ENCODE measurements at regions not wholly inside any gene's neighbourhood (a gene's known extent, or its start where the extent isn't known, plus 50 kb on each side); places are given as distances from the start of the nearest gene placed in this dataset.

- DNase-seq (ENCODE audit: extremely low spot score): no peak
- ChIA-PET CTCF (no interaction called here), POLR2A (no interaction called here)
- TF ChIP-seq, protein P1, sequence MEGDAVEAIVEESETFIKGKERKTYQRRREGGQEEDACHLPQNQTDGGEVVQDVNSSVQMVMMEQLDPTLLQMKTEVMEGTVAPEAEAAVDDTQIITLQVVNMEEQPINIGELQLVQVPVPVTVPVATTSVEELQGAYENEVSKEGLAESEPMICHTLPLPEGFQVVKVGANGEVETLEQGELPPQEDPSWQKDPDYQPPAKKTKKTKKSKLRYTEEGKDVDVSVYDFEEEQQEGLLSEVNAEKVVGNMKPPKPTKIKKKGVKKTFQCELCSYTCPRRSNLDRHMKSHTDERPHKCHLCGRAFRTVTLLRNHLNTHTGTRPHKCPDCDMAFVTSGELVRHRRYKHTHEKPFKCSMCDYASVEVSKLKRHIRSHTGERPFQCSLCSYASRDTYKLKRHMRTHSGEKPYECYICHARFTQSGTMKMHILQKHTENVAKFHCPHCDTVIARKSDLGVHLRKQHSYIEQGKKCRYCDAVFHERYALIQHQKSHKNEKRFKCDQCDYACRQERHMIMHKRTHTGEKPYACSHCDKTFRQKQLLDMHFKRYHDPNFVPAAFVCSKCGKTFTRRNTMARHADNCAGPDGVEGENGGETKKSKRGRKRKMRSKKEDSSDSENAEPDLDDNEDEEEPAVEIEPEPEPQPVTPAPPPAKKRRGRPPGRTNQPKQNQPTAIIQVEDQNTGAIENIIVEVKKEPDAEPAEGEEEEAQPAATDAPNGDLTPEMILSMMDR (IDR thresholded peaks at IDR 0.05; ENCODE audit: control extremely low read depth, extremely low read depth, low read depth, missing control alignments): no peak
Observed at GRCh38 chr1:29544406-29544805, 308.1 kb downstream of the PTPRU start.

GRCh38 chr1:29543586-29543985 is 307.3 kb downstream of the PTPRU start:
- DNase-seq (ENCODE audit: extremely low spot score): no peak
- ChIA-PET CTCF (no interaction called here), POLR2A (no interaction called here)
- TF ChIP-seq, protein P1 (IDR thresholded peaks at IDR 0.05; ENCODE audit: control extremely low read depth, extremely low read depth, low read depth, missing control alignments): no peak

GRCh38 chr1:29542548-29542947 is 306.2 kb downstream of the PTPRU start:
- ChIA-PET CTCF (no interaction called here), POLR2A (no interaction called here)
- no peak for DNase-seq (ENCODE audit: extremely low spot score)
- TF ChIP-seq, protein P1 (IDR thresholded peaks at IDR 0.05; ENCODE audit: control extremely low read depth, extremely low read depth, low read depth, missing control alignments): no peak

DNA sequence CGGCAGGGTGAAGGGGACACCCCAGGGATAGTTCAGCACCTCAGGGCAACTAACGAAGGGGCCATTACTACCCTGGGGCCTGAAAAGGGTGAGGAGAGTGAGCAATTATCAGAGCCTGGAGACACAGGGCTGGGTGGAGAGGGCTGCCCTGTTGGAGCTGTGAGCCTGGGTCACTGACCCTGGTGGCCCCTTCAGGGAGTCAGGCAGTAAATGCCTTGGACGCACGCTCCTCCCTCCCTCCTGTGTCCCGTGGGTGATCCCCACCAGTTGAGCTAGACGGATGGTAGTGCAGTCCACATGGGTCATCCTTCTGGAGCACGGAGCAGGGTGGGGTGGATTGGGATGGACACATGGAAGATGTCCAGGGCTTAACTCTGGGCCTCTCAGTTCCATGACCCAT is 305.3 kb downstream of the PTPRU start:
- TF ChIP-seq, protein P1 (IDR thresholded peaks at IDR 0.05; ENCODE audit: control extremely low read depth, extremely low read depth, low read depth, missing control alignments): no peak
- DNase-seq (ENCODE audit: extremely low spot score): no peak
- POLR2A ChIA-PET: interaction anchor here (0.5 kb wide), 1 partner anchor 877 kb away, joined by 6 read pairs; no protein-coding TSS in a partner anchor
- CTCF ChIA-PET: no interaction called here

DNA sequence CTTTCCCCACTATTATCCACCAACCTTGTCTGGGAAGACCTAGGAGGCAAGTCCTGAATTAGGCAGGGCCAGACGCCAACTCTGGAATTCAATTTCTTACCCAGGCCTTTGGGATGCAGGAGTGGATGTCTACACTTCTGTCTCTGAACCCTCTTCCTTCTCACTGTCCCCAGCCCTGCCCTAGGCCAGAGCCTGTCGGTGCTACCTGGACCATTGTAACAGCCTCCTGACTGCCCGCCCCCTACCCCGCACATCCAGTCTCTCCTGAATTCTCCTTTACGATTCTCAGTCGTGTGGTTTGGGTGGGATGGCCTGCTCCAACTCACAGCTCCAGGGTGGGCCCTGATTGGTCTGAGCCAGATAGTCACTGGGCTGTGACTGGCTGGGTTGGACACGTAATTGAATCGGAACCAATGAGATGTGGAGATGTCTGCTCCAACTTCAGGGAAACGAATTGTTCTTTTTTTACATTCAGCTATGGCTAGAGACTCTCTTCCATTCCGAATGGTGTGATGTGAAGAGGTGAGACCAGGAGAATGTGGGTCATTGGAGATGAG is 304.6 kb downstream of the PTPRU start:
- TF ChIP-seq, protein P1 (IDR thresholded peaks at IDR 0.05; ENCODE audit: control extremely low read depth, extremely low read depth, low read depth, missing control alignments): no peak
- CTCF ChIA-PET: no interaction called here
- POLR2A ChIA-PET: no interaction called here
- DNase-seq (ENCODE audit: extremely low spot score): no peak

DNA sequence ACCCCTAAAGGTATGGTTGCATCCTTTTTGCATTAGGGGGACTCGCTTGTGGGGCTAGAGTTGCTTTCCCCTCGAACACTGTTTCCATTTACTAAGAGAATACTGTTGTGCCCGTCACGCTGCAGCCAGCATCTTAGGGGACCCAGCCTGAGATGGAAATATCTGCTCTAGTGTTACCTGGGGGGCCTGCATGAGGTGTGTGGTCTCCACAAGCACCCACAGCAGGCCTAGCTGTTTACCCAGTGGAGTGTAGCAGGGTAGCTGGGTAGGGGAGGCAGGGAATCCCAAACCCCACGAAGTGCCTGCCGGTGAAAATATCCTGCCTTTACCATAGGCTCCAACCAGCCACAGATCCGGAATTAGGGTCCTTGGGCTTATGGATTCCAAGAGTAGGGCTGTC is 303.6 kb downstream of the PTPRU start:
- DNase-seq (ENCODE audit: extremely low spot score): no peak
- TF ChIP-seq, protein P1 (IDR thresholded peaks at IDR 0.05; ENCODE audit: control extremely low read depth, extremely low read depth, low read depth, missing control alignments): no peak
- ChIA-PET CTCF (no interaction called here), POLR2A (no interaction called here)

DNA sequence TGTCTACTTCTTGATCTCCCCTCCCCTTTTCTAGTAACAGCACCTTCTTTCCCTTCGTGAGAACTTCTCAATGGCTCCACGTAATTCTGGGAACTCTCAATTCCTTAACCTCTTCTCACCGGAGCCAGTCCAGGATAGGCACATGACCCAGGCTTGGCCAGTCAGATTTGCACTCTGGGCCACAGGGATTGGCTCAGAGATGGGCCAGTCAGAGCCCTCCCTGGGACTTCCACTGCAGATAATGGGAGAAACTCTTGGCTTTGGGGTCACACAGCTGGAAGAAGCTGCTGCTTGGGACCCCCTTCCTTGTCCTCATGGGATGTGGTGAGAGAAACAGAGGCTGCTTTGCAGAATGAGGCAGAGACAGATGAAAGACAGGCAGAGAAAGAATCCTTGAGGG is 302.3 kb downstream of the PTPRU start:
- ChIA-PET POLR2A (no interaction called here), CTCF (no interaction called here)
- no peak for DNase-seq (ENCODE audit: extremely low spot score)
- TF ChIP-seq, protein P1 (IDR thresholded peaks at IDR 0.05; ENCODE audit: control extremely low read depth, extremely low read depth, low read depth, missing control alignments): no peak

Data from GM10248 (cell line).